Fibroblast of lung (primary cell): ENCODE measurements at regions not wholly inside any gene's neighbourhood (a gene's known extent, or its start where the extent isn't known, plus 50 kb on each side); places are given as distances from the start of the nearest gene placed in this dataset.

ENCODE experiments used
- CTCF ChIP-seq, 2 donors: IDR thresholded peaks in 1 of 2; conservative IDR thresholded peaks in 1 of 2; 1 replicate in 1 of 2; 2 replicates in 1 of 2; pipeline ENCODE4 v1.5.1; 2011 to 2012; ENCODE audit warnings: low read length in 2 of 2, control low read depth in 1 of 2, inconsistent platforms in 1 of 2, low read depth in 1 of 2, mild to moderate bottlenecking in 1 of 2
- EZH2 ChIP-seq: IDR thresholded peaks from 2 replicates; pipeline ENCODE4 v1.5.1; 2012; ENCODE audit warnings: low read length, control low read depth, mild to moderate bottlenecking; ENCODE audit errors: missing control alignments

DNA sequence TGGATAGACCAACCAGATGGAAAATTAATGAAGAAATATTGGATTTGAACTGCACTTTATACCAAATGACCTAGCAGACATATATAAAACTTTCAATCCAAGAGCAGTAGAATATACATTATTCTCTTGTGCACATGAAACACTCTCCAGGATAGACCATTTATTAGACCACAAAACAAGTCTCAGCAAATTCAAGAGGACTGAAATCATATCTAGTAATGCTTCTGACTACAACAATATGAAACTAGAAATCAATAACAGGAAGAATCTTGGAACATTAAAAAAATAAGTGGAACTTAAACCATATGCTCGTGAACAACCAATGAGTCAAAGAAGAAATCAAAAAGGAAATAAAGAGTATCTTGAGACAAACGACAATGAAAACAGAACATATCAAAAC lies 150.0 kb upstream of the CD180 start:
- no peak for TF ChIP-seq CTCF (conservative IDR thresholded peaks at IDR 0.05 in 1 of 2, IDR thresholded peaks at IDR 0.05 in 1 of 2; ENCODE audit: low read depth in 1 of 2, low read length in 2 of 2)
- no peak for TF ChIP-seq EZH2
